K562 (cell line): ENCODE measurements at regions not wholly inside any gene's neighbourhood (a gene's known extent, or its start where the extent isn't known, plus 50 kb on each side); places are given as distances from the start of the nearest gene placed in this dataset.

Source experiments
- ATAC-seq: fragments of 200-7000 bp; cut with Tn5 transposase; 3 replicates; pipeline ENCODE4 v1.9.1; 2020; ENCODE audit warnings: moderate library complexity
- BruUV-seq: library from RNA; stranded (reverse); fragments of 400-500 nt; replicated peaks from 2 replicates; lab custom pipeline; 2021; lab: Mats Ljungman, UMichigan
- CTCF ChIA-PET: fragments of 300-600 bp; formaldehyde crosslinking; extraction: SDS; loops from one replicate; lab custom pipeline; 2021; ENCODE audit warnings: low intra/inter-chr PET ratio; lab: Yijun Ruan, JAX
- POLR2A ChIA-PET: fragments of 300-600, 350-650 bp; sonication (Branson Sonifier 250); formaldehyde crosslinking; extraction: SDS; loops from one replicate; lab custom pipeline; 2021; ENCODE audit warnings: antibody characterized with exemption, inconsistent platforms; lab: Yijun Ruan, JAX
- DNase-seq, 4 experiments: peaks; one replicate each; pipeline versions ENCODE4 v3.0.0 to v3.0.0-alpha.2; 2011 to 2018; ENCODE audit warnings: low spot score in 3 of 4, mixed read lengths in 3 of 4; ENCODE audit errors: extremely low read depth in 1 of 4
- FAIRE-seq: peaks from 2 replicates; lab custom pipeline; 2011; peaks lifted over from hg19 to GRCh38; lab: Jason Lieb, UNC
- H2AFZ ChIP-seq: 2 replicates; pipeline ENCODE4 v1.6.0; 2011; ENCODE audit warnings: low read depth, low read length, control low read depth, inconsistent platforms
- H3K27ac ChIP-seq: fragments of 200-600 bp; 3 replicates; pipeline ENCODE4 v1.8.0; 2011; ENCODE audit warnings: low read depth, mild to moderate bottlenecking, control low read depth, inconsistent platforms, low read length, moderate library complexity, mixed read lengths; ENCODE audit errors: extremely low read depth
- H3K27me3 ChIP-seq, 2 experiments: fragments of 300-600 bp in 1 of 2; 2 replicates in 1 of 2; 3 replicates in 1 of 2; pipeline versions ENCODE4 v1.6.0 to v1.8.0; 2011; ENCODE audit warnings: inconsistent platforms in 2 of 2, low read length in 2 of 2, mild to moderate bottlenecking in 1 of 2, mixed read lengths in 1 of 2, moderate library complexity in 1 of 2; ENCODE audit not compliant: control insufficient read depth in 2 of 2, insufficient read depth in 2 of 2
- H3K36me3 ChIP-seq: fragments of 300-600 bp; 3 replicates; pipeline ENCODE4 v1.8.0; 2011; ENCODE audit warnings: mild to moderate bottlenecking, low read length, inconsistent platforms; ENCODE audit not compliant: control insufficient read depth, insufficient read depth
- H3K4me1 ChIP-seq, 2 experiments: fragments of 200-600 bp in 1 of 2; replicated peaks in 1 of 2; 2 replicates in 1 of 2; 3 replicates in 1 of 2; pipeline versions ENCODE4 v1.5.1 to v1.8.0; 2011; ENCODE audit warnings: inconsistent platforms in 2 of 2, low read length in 2 of 2, mild to moderate bottlenecking in 1 of 2, mixed read lengths in 1 of 2, moderate library complexity in 1 of 2; ENCODE audit not compliant: control insufficient read depth in 2 of 2, insufficient read depth in 2 of 2
- H3K4me2 ChIP-seq: 2 replicates; pipeline ENCODE4 v1.6.1; 2011; ENCODE audit warnings: low read length, control low read depth, inconsistent platforms, mixed read lengths; ENCODE audit not compliant: insufficient read depth
- H3K4me3 ChIP-seq: fragments of 200-600 bp; sonication (generic), shearing (Covaris generic); 2 replicates; pipeline ENCODE4 v1.5.1; 2016; ENCODE audit warnings: control low read depth, inconsistent platforms
- H3K79me2 ChIP-seq: fragments of 200-600 bp; 3 replicates; pipeline ENCODE4 v1.8.0; 2011; ENCODE audit warnings: low read length, inconsistent platforms; ENCODE audit not compliant: control insufficient read depth, insufficient read depth
- H3K9ac ChIP-seq, 2 experiments: 2 replicates each; pipeline versions ENCODE4 v1.6.0 to v1.6.1; 2011; ENCODE audit warnings: low read depth in 2 of 2, low read length in 2 of 2, control low read depth in 1 of 2, inconsistent platforms in 1 of 2, mild to moderate bottlenecking in 1 of 2, mixed read lengths in 1 of 2; ENCODE audit not compliant: insufficient read depth in 1 of 2
- H3K9me1 ChIP-seq: one replicate; pipeline ENCODE4 v1.6.0; 2011; ENCODE audit warnings: inconsistent platforms, mild to moderate bottlenecking, low read length, moderate library complexity; ENCODE audit not compliant: control insufficient read depth, insufficient read depth
- H3K9me3 ChIP-seq: replicated peaks from 2 replicates; pipeline ENCODE4 v1.5.1; 2011; ENCODE audit warnings: low read depth, low read length, inconsistent platforms; ENCODE audit not compliant: control insufficient read depth, insufficient read depth
- H4K20me1 ChIP-seq: replicated peaks from 2 replicates; pipeline ENCODE4 v1.6.1; 2011; ENCODE audit warnings: low read length, inconsistent platforms, mixed read lengths; ENCODE audit not compliant: control insufficient read depth, insufficient read depth
- CHD2 ChIP-seq: IDR thresholded peaks from 2 replicates; pipeline ENCODE4 v1.6.1; 2011; ENCODE audit warnings: low read depth, low read length
- EP300 ChIP-seq: IDR thresholded peaks from 2 replicates; pipeline ENCODE4 v1.6.1; 2012; ENCODE audit warnings: low read length, improper control_type of control experiment
- GATAD2A ChIP-seq: fragments of 450-650 bp; IDR thresholded peaks from 2 replicates; pipeline ENCODE4 v1.6.1; 2017
- ILK ChIP-seq: fragments of 450-650 bp; IDR thresholded peaks from 2 replicates; pipeline ENCODE4 v1.6.1; 2016; ENCODE audit warnings: missing genetic modification characterization, low read depth, mild to moderate bottlenecking, missing compliant biosample characterization, moderate library complexity, borderline replicate concordance
- MTA2 ChIP-seq: fragments of 450-650 bp; IDR thresholded peaks from 2 replicates; pipeline ENCODE4 v1.6.1; 2016; ENCODE audit warnings: low read depth
- NFE2L1 ChIP-seq: fragments of 450-650 bp; IDR thresholded peaks from 2 replicates; pipeline ENCODE4 v1.6.1; 2016; ENCODE audit warnings: missing genetic modification characterization, low read depth, mild to moderate bottlenecking, missing compliant biosample characterization, moderate library complexity, borderline replicate concordance
- RAD51 ChIP-seq: fragments of 450-650 bp; IDR thresholded peaks from 2 replicates; pipeline ENCODE4 v1.7.1; 2016; ENCODE audit warnings: low read depth, mild to moderate bottlenecking, borderline replicate concordance
- TCF3 ChIP-seq: sonication (generic); formaldehyde crosslinking; IDR thresholded peaks from 2 replicates; pipeline ENCODE4 v1.4.0; 2020; ENCODE audit warnings: mild to moderate bottlenecking, missing genetic modification reagents
- ZNF695 ChIP-seq: fragments of 450-650 bp; formaldehyde crosslinking; IDR thresholded peaks from 2 replicates; pipeline ENCODE4 v1.4.0; 2020; ENCODE audit warnings: mild to moderate bottlenecking, moderate library complexity
- WGBS: fragments of 100-300 bp; shearing (Covaris generic); methylation state at CpG from one replicate; pipeline ENCODE4 v1.1.6; 2016; ENCODE audit warnings: low coverage, mixed read lengths; ENCODE audit not compliant: insufficient coverage; ENCODE audit errors: missing lambda C conversion rate; 5-methylcytosine and 5-hydroxymethylcytosine counted together
- in situ Hi-C: fragments of 300-500 bp; cut with MboI; formaldehyde crosslinking; loops from 4 replicates; pipeline ENCODE4 v1.15.0; 2018; ENCODE audit warnings: inconsistent platforms, mixed read lengths
- intact Hi-C: fragments of 100-400 bp; cut with micrococcal nuclease; formaldehyde crosslinking; loops from 2 replicates; pipeline ENCODE4 v1.14.2; 2022

DNA sequence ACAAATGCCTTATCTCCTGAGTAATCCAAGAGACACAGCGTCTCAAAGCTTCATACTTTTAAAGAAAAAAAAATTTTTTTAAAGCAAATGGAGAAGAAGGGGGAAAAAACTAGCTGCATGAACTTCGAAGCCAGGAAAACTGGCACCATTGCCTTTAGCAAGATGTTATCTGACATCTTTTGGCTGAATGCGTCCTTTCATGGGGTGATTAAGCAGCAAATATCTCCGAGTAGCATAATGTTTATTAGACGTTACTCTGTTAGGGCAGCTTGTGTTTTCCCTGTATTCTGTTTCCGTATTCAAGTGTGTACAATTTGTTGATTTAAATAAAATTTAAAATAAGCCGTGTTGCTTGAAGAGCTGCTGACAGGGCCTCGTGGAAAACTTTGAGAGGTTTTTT lies 76.5 kb upstream of the TSHZ2 start (continued):
- TF ChIP-seq MTA2 (no peak), ZNF695 (CRISPR knock-in tag) (no peak), RAD51 (no peak), GATAD2A (no peak), NFE2L1 (tag) (no peak), ILK (tag) (no peak), CHD2 (no peak)

DNA sequence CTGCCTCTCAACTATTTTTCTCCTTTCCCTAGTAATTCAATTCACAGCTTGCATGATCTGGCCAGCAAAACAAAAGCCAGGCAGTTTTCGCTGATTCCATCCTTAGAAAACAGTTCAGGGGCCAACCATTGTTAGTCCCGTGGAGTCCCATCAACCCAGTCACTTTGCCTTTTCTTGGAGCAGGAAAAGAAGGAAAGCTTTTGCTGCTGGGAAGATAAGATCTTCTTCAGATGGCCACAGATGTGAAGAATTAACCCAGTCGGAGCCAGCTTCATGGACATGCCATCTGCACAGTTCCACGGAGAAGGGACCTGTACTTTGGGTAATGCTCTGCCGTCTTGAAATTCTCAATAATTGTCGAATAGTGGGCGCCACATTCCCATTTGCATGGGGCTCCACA lies 76.9 kb upstream of the TSHZ2 start:
- Histone ChIP-seq H3K36me3 (no peaks in the 10 kb centered on the region), H3K27ac (no peak overlapping the region)
- intact Hi-C loops, result no loop called here
- no peak for DNase-seq
- TF ChIP-seq EP300 (no peak), TCF3 (no peak)
- TF ChIP-seq, all 486 proteins: peak for 0
- in situ Hi-C loops, result no loop called here
- CTCF ChIA-PET, result no interaction called here
- Histone ChIP-seq H3K9me1 (no peaks in the 10 kb centered on the region), H3K9ac (no peak overlapping the region), H3K9me3 (no peaks in the 10 kb centered on the region), H3K79me2 (no peaks in the 10 kb centered on the region), H3K27me3 (no peaks in the 10 kb centered on the region), H4K20me1 (no peaks in the 10 kb centered on the region), H3K4me2 (no peak overlapping the region), H3K4me3 (no peak overlapping the region), H2AFZ (no peak overlapping the region), H3K4me1 (no peaks in the 10 kb centered on the region)
- WGBS, result 0% methylated on average over 7 of the region's 7 CpGs
- BruUV-seq, result no TSS peak
- POLR2A ChIA-PET, result no interaction called here
- ATAC-seq (no peak), FAIRE-seq (no peak)
